GM18511 (cell line): ENCODE measurements at regions not wholly inside any gene's neighbourhood (a gene's known extent, or its start where the extent isn't known, plus 50 kb on each side); places are given as distances from the start of the nearest gene placed in this dataset.
"Not testable (repeated sequence)": the region's sequence is repeated elsewhere in the genome, so short reads cannot be mapped to it uniquely, and the experiment has no call there.

Experiments
- ATAC-seq: cut with Tn5 transposase; IDR thresholded peaks from one replicate; pipeline ENCODE4 v1.9.1; 2021; ENCODE audit warnings: mild to moderate bottlenecking, moderate library complexity; ENCODE audit not compliant: unreplicated experiment

- no peak for ATAC-seq
These were observed 1986.1 kb downstream of the ARAP2 start for GRCh38 chr4:34258176-34258575.

- no peak for ATAC-seq
These were observed 1982.5 kb downstream of the ARAP2 start for GRCh38 chr4:34261799-34262314.

- ATAC-seq = no peak
These were observed 1974.7 kb downstream of the ARAP2 start for GRCh38 chr4:34269613-34270012.

GRCh38 chr4:34271479-34272355, 1972.6 kb downstream of the ARAP2 start:
- no peak for ATAC-seq

- no peak for ATAC-seq
These were observed 1965.3 kb downstream of the ARAP2 start for GRCh38 chr4:34279011-34279410.

- ATAC-seq = no peak
These were observed 1964.2 kb downstream of the ARAP2 start for GRCh38 chr4:34280131-34280530.

- no peak for ATAC-seq
These were observed 1962.5 kb downstream of the ARAP2 start for GRCh38 chr4:34281826-34282225.

GRCh38 chr4:34289489-34289888, 1954.8 kb downstream of the ARAP2 start:
- no peak for ATAC-seq

- no peak for ATAC-seq
These were observed 1954.4 kb downstream of the ARAP2 start for GRCh38 chr4:34289962-34290361.

GRCh38 chr4:34293459-34293858, 1950.9 kb downstream of the ARAP2 start:
- ATAC-seq = no peak

- ATAC-seq = no peak
These were observed 1934.9 kb downstream of the ARAP2 start for GRCh38 chr4:34309383-34309906.

- ATAC-seq = no peak
These were observed 1925.5 kb downstream of the ARAP2 start for GRCh38 chr4:34318773-34319172.

GRCh38 chr4:34323549-34324320, 1920.6 kb downstream of the ARAP2 start:
- ATAC-seq = no peak

GRCh38 chr4:34328939-34329338, 1915.4 kb downstream of the ARAP2 start:
- ATAC-seq = no peak

- not testable (repeated sequence) for ATAC-seq
These were observed 1909.2 kb downstream of the ARAP2 start for GRCh38 chr4:34335156-34335555.

GRCh38 chr4:34335556-34335955, 1908.8 kb downstream of the ARAP2 start:
- ATAC-seq = not testable (repeated sequence)

GRCh38 chr4:34362654-34363053, 1881.7 kb downstream of the ARAP2 start:
- no peak for ATAC-seq

- ATAC-seq = no peak
These were observed 1880.5 kb downstream of the ARAP2 start for GRCh38 chr4:34363842-34364241.

GRCh38 chr4:34365946-34366345, 1878.4 kb downstream of the ARAP2 start:
- ATAC-seq = no peak

- no peak for ATAC-seq
These were observed 1872.6 kb downstream of the ARAP2 start for GRCh38 chr4:34371676-34372075.

GRCh38 chr4:34372815-34373214, 1871.5 kb downstream of the ARAP2 start:
- no peak for ATAC-seq

GRCh38 chr4:34373456-34373855, 1870.9 kb downstream of the ARAP2 start:
- ATAC-seq = no peak
